Adrenal gland (tissue), 5 donors: ENCODE measurements at regions not wholly inside any gene's neighbourhood (a gene's known extent, or its start where the extent isn't known, plus 50 kb on each side); places are given as distances from the start of the nearest gene placed in this dataset.

ENCODE experiments used
- CTCF ChIP-seq, 6 experiments: fragments of 450-650 bp in 4 of 6; fragments of 200-600 bp in 2 of 6; sonication (generic) in 1 of 6; IDR thresholded peaks; 1 replicate in 5 of 6; 2 replicates in 1 of 6; pipeline versions ENCODE4 v1.5.1 to v1.8.0; 2016 to 2021; ENCODE audit warnings: antibody characterized with exemption in 6 of 6, mild to moderate bottlenecking in 2 of 6, moderate library complexity in 1 of 6
- POLR2A ChIP-seq, 2 donors: fragments of 450-650 bp; IDR thresholded peaks; one replicate each; pipeline ENCODE4 v1.6.1; 2017; ENCODE audit warnings: antibody characterized with exemption in 2 of 2, mild to moderate bottlenecking in 2 of 2, moderate library complexity in 1 of 2
- donor health status: DM: no; HTN: no; CAD: no.

GRCh38 chr2:76461431-76461830 lies 750.7 kb upstream of the GCFC2 start:
- TF ChIP-seq CTCF (IDR thresholded peaks at IDR 0.05) (no peak), POLR2A (IDR thresholded peaks at IDR 0.05) (no peak)
